Thoracic aorta (tissue), 2 donors: ENCODE measurements at regions not wholly inside any gene's neighbourhood (a gene's known extent, or its start where the extent isn't known, plus 50 kb on each side); places are given as distances from the start of the nearest gene placed in this dataset.

ENCODE experiments used
- ATAC-seq: fragments of 150-250 bp; one replicate; pipeline ENCODE4 v1.8.0; 2017; ENCODE audit warnings: low read depth; ENCODE audit not compliant: insufficient number of reproducible peaks, low FRiP score
- DNase-seq: peaks from one replicate; pipeline ENCODE4 v3.0.0-alpha.2; 2020; ENCODE audit warnings: low spot score
- H3K27ac ChIP-seq, 2 donors: fragments of 200-600 bp; sonication (generic); 1 replicate in 1 of 2; 2 replicates in 1 of 2; pipeline ENCODE4 v1.5.1; 2016; ENCODE audit warnings: mild to moderate bottlenecking in 2 of 2, moderate library complexity in 2 of 2
- H3K27me3 ChIP-seq: fragments of 200-600 bp; sonication (generic); replicated peaks from 2 replicates; pipeline ENCODE4 v1.6.0; 2016; ENCODE audit warnings: mild to moderate bottlenecking; ENCODE audit not compliant: insufficient read depth
- H3K36me3 ChIP-seq: fragments of 200-600 bp; sonication (generic); one replicate; pipeline ENCODE4 v1.5.1; 2016
- H3K4me1 ChIP-seq, 2 donors: fragments of 200-600 bp; sonication (generic); 1 replicate in 1 of 2; 2 replicates in 1 of 2; pipeline versions ENCODE4 v1.5.1 to v1.6.0; 2016; ENCODE audit warnings: low read depth in 2 of 2, mild to moderate bottlenecking in 1 of 2; ENCODE audit not compliant: control insufficient read depth in 1 of 2
- H3K4me3 ChIP-seq: fragments of 200-600 bp; sonication (generic); 2 replicates; pipeline ENCODE4 v1.5.1; 2016; ENCODE audit warnings: mild to moderate bottlenecking
- H3K9me3 ChIP-seq: fragments of 200-600 bp; sonication (generic); 2 replicates; pipeline ENCODE4 v1.5.1; 2016
- CTCF ChIP-seq: fragments of 200-600 bp; sonication (generic); IDR thresholded peaks from one replicate; pipeline ENCODE4 v1.5.1; 2019; ENCODE audit warnings: antibody characterized with exemption

GRCh38 chr13:54356209-54356608 lies 1327.6 kb downstream of the OLFM4 start:
- no peak for ATAC-seq
- Histone ChIP-seq H3K27me3 (no peaks in the 10 kb centered on the region), H3K36me3 (no peaks in the 10 kb centered on the region), H3K9me3 (no peaks in the 10 kb centered on the region), H3K27ac (no peak overlapping the region), H3K4me1 (no peaks in the 10 kb centered on the region), H3K4me3 (no peak overlapping the region)
- TF ChIP-seq CTCF, result no peak
- DNase-seq, result no peak

- H3K27me3 ChIP-seq, result no peaks in the 10 kb centered on the region
- ATAC-seq, result no peak
These were observed 1328.2 kb downstream of the OLFM4 start for GRCh38 chr13:54356849-54357248.

GRCh38 chr13:54357284-54357933 lies 1328.8 kb downstream of the OLFM4 start:
- H3K4me1 ChIP-seq, result no peaks in the 10 kb centered on the region
- no peak for TF ChIP-seq CTCF
- H3K4me3 ChIP-seq, result no peak overlapping the region
- no peak overlapping the region for H3K27ac ChIP-seq
- no peaks in the 10 kb centered on the region for H3K27me3 ChIP-seq
- ATAC-seq (no peak), DNase-seq (no peak)
- no peaks in the 10 kb centered on the region for H3K36me3 ChIP-seq
- H3K9me3 ChIP-seq, result no peaks in the 10 kb centered on the region

More at GRCh38 chr13:54356849-54357248, 1328.2 kb downstream of the OLFM4 start:
- no peaks in the 10 kb centered on the region for H3K36me3 ChIP-seq
- no peak overlapping the region for H3K27ac ChIP-seq
- H3K4me3 ChIP-seq, result no peak overlapping the region
- no peaks in the 10 kb centered on the region for H3K4me1 ChIP-seq
- no peak for DNase-seq
- H3K9me3 ChIP-seq, result no peaks in the 10 kb centered on the region
- TF ChIP-seq CTCF, result no peak

GRCh38 chr13:54361460-54361859 lies 1332.8 kb downstream of the OLFM4 start:
- no peak overlapping the region for H3K27ac ChIP-seq
- no peak for ATAC-seq
- DNase-seq, result no peak
- H3K27me3 ChIP-seq, result no peaks in the 10 kb centered on the region
- no peaks in the 10 kb centered on the region for H3K4me1 ChIP-seq
- no peaks in the 10 kb centered on the region for H3K9me3 ChIP-seq
- no peak overlapping the region for H3K4me3 ChIP-seq
- no peaks in the 10 kb centered on the region for H3K36me3 ChIP-seq
- TF ChIP-seq CTCF, result no peak

- TF ChIP-seq CTCF, result no peak
- H3K4me3 ChIP-seq, result no peak overlapping the region
- no peaks in the 10 kb centered on the region for H3K4me1 ChIP-seq
- no peak overlapping the region for H3K27ac ChIP-seq
- no peaks in the 10 kb centered on the region for H3K9me3 ChIP-seq
- H3K27me3 ChIP-seq, result no peaks in the 10 kb centered on the region
- no peak for ATAC-seq
- no peak for DNase-seq
- no peaks in the 10 kb centered on the region for H3K36me3 ChIP-seq
These were observed 1338.1 kb downstream of the OLFM4 start for GRCh38 chr13:54366728-54367127.
